HG03469 (cell line): ENCODE measurements at regions not wholly inside any gene's neighbourhood (a gene's known extent, or its start where the extent isn't known, plus 50 kb on each side); places are given as distances from the start of the nearest gene placed in this dataset.

Experiments used
- ATAC-seq: cut with Tn5 transposase; IDR thresholded peaks from one replicate; pipeline ENCODE4 v1.9.1; 2021; ENCODE audit warnings: mild to moderate bottlenecking, moderate library complexity, moderate number of reproducible peaks; ENCODE audit not compliant: unreplicated experiment

DNA sequence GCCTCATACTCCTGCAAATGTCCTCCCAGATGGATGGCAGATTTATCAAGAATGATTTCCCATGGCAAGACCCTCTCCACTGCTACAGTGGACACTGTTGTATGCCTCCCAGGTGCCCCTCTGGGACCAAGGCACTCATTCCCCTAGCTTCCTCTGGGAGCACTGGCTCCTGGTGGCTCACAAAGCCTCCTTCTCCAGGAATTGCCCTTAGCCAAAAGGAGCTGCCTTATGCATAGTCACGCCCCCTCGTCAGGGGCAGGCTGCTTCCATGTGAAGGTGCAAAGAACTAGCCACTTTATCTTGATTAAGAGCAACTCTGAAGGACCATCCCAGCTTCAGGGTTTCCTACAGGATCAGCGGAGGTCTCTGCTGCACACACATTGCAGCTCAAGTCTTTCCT is 358.1 kb downstream of the CDK5RAP2 start:
- no peak for ATAC-seq

DNA sequence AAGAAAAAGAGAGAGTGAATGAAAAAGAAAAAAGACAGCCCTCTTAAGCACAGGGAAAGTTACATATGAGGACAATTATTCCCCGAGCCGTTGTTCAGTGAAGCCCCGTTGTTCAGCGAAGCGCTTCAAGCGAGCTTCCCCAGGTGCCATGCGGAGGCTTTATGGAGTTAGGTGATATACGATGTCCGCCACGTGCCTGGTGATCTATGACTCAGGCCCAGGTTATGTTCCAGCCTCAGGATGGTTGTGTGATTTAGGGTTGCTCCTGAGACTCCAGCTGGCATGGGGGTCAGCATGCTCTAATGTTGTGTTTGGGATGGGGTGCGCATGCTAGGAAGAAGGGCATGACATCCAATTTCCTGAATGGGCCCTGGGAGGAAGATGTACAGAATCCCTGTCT is 365.6 kb downstream of the CDK5RAP2 start:
- no peak for ATAC-seq

DNA sequence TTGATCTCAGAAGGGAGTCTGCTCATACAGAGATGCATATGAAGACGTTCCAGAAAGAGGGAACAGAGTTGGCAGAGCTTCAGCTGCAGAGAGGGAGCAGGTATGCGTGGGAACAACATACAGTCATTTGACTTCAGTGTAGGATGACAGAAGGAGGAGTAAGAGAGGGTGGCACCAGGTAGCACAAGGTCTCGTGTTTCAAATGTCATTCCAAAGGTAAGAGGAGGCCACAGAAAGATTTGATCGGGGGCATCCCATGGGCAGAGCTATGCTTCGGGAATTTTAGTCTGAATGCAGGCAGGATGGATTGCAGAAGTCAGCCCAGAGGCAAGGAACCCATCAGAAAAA is 367.1 kb downstream of the CDK5RAP2 start:
- ATAC-seq = peak; percentile 13

DNA sequence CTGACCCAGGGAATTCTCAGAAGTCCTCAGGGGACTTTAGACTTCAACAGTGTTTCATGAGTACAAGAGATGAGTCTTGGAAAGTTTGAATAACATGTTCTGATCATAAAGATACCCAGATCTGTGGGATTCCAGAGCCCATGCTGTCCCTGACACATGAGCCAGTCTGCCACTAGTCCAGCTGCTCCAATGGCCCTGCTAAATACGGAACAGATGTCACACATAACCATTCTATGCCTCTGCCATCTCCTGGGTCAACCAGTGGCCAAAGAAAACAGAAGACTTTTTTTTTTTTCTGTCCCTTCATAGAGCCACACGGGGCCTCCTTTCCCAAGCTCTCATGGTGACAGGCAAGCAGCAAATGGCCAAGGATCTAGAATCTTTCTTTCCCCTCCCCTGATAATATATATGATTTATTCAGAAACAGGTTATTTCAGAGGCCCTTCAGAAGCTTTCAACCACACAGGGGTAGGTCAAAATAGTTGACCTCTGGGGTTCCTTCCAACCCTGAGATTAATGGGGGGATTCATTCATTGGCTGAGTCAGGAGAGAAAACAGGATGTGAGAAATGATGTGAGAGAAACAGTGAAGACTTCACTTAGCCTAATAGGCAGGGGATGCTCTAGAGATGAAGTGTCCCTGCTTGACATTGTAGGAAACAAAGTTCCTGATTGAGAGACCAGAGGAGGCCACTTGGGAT is 367.7 kb downstream of the CDK5RAP2 start:
- peak; percentile 65 for ATAC-seq

DNA sequence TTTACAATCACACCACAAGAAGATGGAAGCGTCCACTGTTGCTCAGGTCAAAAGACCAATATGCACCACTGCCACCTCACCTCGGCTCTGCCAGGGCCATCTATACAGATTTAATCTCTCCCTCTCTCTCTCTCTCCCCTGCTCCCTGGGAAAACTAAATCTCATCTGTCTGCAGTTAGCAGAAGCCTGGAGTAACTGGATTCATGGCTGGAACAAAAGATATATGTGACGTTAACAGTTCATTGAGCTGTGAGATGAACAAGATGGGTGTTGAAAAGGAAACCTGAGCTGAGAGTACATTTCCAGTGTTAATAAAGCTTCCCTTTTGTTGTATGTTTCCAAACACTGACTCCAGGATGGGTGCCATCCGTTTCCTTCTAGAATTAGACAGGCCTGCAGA is 369.7 kb downstream of the CDK5RAP2 start:
- no peak for ATAC-seq

DNA sequence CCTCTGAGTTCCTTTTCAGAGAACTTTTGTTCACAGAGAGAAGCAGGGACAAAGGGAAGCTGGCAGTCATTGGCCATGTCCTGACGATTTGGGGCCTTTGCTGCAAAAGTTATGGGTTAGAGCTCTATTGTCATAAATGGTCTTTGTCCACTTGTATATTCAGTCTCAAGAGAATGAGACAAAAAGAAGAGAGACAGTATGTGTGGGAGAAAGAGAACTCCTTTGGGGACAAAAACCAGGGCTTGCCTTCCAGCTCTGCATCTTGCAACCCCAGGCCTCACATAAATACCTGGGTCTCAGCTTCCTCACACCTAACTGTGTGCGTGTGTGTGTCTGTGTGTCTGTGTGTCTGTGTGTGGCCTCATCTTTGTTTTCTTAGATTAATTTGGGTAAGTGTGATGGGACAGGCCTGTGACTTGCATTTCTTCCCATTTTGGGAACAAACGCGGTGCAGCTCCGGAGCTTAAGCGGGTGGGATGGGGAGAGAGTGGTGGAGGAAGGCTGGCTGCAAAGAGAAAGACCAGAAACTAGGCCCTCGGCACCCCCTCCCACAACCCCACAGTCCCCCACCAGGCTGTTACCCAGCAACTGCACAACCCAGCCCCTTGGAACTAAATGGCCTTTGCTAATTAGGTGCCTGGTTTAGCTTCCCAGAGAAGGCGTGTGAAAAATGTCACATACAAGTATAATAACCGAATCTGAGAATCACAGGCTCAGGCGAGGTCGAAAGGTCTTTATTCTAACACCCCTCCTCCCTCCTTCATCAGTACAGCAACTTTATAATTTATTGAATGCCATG is 376.9 kb downstream of the CDK5RAP2 start:
- no peak for ATAC-seq

DNA sequence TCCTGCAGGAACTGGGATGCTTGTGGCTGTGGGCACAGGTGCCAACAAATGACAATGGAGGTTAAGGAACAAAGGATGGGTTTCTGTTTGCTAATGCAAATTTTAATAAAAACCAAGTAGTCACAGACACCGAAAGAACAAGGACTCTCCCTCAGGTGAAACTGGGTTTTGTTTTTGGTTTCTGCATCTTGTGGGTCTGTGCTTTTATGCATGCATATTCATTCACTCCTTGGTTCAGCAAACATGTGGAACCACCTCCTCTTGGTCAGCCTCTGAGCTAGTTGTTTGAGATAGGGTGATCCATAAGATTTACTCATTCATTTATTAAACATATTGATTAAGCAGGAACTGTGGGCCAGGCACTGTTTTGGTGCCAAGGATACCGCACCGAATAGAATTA is 381.9 kb downstream of the CDK5RAP2 start:
- no peak for ATAC-seq

DNA sequence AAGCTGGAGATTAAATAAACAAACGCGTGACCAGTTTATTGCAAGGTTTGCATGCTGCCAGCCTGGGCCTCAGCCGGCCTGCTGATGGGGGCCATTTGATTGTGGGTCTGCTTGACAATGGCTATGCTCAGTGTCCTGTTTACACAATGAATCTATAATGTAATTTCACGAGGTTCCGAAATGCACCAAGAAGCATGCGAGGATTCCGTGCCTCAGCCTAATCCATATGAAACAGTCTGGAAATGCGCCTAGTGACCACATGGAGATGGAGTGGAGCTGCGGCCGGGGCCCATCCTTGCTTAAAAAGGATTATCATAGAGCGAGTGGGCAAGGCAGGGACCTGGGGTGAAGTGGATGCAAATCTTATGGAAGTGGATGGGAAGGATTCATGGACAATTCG is 382.4 kb downstream of the CDK5RAP2 start:
- ATAC-seq = no peak

DNA sequence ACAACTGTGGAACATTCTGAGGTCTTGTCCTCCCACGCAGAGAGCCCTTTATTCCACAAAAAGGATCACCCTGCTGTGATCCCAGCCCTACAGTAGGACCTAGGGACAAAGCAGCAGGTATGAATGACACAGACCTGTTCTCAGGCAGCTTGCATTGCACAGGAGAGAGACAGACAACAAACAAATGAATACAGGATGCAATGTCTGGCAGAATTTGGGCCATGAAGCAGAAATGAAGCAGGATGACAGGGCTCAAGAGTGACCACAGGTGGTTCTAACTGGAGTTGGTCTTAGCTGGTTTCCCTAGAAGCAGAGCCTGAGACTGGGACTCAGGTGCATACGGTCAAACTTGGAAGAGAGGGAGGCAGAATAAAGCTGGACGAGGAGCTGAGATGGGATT is 388.8 kb downstream of the CDK5RAP2 start:
- ATAC-seq = no peak

DNA sequence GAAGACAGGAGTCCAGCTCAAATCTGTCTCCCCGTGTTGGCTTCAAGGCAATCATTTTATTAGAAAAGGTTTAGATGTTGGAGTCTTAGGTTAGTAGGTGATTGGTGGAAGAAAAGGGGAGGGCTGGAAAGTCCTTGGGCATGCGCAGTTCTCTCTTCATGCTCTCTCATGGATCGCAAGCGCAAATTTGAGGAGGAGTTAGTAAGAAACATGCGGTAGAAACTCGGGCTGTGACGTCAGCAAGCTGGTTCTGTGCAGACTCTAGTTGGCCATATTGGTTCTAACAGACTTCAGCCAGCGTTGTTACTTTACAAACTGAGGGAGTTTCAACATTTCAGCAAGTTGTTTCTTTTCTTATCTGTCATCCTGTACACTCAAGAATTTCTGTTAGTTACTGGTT is 392.2 kb downstream of the CDK5RAP2 start:
- ATAC-seq = no peak

DNA sequence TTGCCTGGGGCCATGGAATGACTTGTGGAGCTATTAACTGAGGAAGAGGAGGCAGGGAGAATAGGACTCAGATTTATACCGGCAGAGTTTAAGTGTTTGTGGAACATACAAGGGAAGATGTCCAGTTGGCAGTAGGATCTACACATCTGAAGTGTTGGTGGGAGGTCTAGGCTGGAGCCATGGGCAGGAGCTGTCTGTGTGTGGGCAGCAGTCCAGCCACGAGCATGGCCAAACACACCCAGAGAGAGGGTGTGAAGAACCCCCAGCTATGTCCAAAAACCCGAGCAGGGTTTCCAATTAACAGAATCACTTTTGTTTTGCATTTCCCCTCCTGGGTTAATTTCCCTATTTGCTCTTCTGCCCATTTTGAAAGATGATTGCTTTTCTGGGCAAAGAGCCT is 393.7 kb downstream of the CDK5RAP2 start:
- no peak for ATAC-seq

DNA sequence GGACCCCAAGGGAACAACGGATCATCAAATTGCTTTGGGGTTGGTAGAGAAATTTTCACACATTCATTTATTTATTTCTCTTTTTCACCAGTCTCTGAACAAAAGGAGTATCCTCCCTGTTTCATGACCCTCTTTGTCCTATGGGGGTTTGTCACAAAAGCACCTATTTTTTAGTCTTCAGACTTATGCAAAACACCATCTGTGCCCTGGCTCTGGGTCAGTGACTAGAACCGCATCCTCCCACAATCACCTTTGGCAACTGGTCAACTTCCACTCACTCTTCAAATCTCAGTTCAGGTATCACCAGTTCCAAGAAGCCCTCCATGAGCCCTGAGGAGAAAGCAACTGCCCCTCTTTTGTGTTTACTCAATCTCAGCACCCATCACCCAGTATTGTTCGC is 395.7 kb downstream of the CDK5RAP2 start:
- no peak for ATAC-seq

DNA sequence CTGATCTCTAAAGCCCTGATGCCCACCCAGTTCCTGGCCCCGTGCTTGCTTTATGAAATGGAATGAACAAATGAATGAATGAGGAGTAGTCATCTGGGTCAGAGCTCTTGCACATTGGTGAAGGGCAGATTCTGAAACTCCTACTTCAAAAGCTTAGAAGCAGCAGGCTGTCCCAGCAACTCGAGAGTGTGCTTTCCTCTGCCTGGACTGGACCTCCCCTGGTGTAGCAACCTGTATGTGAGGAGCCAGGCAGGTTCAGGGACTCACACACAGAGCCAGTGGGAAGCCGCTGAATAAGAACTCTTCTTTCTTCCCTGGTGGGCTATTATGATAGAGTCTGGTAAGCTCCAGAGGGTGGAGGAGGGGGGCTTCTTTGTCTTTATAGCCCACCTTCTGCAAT is 396.4 kb downstream of the CDK5RAP2 start:
- no peak for ATAC-seq

DNA sequence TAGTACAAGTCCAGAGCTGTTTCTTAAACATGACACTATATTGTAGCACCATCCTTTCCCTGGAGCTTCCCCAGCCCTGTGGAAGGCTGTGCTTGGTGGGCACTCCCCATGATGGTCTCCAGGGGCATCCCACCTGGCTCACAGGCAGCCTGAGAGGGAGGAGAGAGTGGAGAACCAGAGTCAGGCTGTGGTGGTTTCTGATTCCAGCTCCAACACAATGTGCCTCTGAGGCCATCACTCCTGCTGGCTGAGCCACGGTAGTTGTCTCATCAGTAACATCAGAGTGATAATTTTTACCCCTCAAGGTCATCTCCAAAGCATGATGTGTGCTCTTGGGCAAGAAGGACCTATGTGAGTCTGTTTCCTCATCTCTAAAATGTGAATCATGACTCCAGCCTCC is 398.0 kb downstream of the CDK5RAP2 start:
- ATAC-seq = no peak

DNA sequence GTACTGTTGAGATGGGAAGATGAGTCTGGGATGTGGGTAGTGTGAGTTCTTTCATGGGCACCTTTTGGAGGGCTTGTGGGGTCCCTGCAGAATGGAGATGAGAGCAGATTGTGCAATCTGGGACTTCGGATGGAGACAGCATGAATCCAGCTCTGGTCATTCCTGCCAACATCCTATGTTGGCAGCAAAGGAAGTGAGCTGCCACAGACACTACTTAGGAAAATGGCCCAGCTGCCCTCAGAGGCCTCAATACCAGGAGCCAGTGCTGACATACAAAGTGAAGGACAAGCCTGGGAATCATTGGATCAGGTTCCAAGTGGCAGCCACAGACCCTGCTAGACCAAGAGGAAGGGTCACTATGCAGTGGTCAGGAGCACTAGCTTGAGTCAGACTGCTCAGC is 402.8 kb downstream of the CDK5RAP2 start:
- ATAC-seq = no peak

DNA sequence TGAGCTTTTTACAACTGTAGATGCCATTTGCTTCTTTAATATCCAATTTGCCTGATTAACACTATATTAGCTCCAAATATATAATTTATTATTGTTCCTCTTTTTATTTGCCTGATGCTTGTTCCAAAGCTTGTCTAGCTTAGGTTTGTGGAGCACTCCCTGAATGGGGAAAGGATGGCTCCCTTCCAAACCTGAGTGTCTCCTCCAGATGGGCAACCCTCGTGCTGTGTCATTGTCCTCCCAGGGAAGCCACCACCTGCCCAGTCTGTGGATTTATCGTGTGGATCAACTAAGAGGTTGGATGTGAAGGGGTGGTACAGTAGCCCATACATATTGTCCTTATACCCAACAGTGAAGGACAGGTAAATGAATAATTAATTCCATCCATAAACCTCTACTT is 404.9 kb downstream of the CDK5RAP2 start:
- ATAC-seq = no peak

DNA sequence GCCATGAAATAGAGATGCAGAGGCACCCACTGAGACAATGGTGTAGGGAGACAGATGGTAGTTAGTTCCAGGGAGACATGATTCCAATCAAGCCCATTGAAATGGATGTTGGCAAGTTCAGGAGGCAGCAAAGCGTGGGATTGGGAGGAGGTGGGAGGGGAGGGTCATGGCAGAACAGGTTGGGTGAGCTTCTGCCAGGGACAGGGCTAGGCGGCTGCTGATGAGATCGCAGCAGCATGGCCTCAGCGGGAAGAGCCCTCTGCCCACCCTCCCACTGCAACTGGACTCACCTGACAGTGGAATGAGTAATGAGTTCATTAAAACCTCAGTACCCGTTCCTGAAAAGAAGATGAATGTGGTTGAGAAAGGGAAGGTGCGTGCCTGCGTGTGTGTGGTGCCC is 418.2 kb downstream of the CDK5RAP2 start:
- ATAC-seq = no peak

DNA sequence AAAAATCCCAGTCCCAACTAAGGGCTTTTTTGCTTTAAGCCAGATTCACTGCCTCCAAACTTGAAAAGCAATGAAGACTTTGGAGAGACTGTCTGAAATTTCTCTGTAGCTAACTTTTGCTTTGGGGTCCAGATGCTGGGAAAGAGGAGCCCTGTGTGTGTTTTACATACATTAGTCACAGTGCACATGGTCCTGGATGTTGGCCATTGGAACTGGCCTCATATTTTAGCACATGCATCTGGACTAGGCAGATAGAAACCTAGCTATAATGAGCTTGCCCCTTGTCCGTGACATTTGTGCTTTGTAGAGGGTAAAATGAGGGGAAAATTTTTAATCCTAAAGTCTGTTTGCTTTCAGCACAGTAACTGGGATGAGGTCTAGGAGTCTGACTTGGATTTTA is 421.7 kb downstream of the CDK5RAP2 start:
- ATAC-seq = no peak

DNA sequence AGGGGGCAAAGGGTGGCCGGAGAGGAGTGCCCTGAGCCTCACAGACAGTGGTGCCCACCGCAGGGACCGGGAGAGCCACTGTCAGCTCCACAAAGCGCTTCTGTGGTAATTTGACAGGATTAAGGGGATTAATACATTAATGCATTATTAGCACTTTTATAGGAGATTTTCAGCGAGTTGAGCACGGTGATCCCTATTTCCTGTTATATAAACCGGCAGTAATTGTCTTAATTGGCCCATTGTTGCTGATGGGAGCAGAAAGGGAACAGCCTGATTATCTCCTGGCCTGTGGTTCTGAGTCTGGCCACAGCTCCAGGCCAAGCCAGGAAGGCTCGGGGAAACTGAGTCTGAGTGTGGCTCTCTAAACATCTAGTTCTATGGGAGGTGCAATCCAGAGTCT is 423.6 kb downstream of the CDK5RAP2 start:
- ATAC-seq = no peak

DNA sequence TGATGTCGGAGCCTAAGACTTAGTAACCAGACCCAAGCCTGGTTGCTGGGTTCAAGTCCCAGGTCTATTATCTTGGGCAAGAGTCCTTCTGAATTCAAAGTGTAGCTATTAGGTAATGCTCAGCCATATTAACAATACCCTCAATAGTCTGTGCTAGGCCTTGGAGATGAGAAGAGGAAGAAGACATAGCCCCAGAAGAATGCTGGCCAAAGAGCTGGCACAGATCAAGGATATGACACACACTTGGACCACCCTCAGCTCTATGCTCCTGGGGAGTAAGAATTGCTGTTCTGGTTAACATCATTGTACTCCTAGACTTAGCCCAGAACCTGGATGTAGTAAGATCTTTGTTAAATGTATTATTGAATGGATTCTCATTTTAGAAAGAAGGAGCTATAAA is 426.7 kb downstream of the CDK5RAP2 start:
- no peak for ATAC-seq

DNA sequence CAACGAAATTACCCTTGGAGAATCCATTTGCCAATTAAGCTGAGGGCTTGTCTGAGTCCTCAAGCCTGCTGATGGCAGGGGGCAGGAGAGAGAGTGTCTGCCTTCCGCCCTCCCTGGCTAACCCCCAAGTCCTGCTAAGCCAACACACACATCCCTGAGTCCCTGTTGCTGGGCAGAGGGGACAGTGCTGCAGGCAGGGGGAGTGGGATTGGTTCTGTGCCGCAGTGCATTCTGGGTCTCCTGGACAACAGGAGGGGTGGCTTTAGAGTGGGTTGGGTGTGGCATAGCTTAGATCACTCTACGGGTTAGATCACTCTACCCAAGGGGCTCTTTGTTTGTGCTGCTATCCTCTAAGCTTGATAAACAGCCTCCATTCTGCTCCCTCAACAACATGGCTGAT is 427.7 kb downstream of the CDK5RAP2 start:
- no peak for ATAC-seq

DNA sequence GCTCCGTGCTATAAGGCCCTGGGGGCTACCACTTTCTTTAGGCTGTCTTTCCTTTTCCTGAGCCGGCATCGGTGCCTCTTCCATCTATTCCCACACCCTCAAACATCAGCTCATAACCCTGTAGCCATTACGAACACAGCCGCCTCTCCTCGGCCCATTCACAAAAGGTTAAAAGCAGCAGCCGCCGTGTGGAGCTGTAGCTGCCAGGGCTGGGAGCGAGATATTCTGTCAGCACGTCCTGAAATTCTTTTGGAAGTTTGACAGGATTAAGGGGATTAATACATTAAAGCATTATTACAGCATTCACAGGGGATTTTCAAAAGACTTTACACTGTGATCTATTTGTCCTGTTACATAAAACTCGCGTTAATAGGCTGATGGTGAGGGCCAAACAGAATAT is 428.2 kb downstream of the CDK5RAP2 start:
- ATAC-seq = no peak

DNA sequence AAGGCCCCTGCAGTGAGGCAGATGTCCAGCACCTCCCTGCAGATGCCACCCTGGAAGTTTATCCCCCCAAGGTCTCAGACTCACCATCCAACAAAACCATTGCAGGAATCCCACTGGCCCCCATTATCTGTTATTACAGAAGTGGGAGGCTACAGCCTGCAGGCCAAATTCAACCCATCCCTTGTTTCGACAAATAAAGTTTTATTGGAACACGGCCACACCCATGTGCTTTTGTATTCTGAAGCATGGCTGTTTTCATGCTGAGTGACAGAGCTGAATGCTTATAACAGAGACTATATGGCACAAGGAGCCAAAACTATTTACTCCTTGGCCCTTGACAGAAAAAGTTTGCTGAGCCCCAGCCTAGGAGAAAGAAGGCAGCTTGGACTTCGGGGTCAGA is 428.8 kb downstream of the CDK5RAP2 start:
- ATAC-seq = no peak
